ENCODE measurements at regions not wholly inside any gene's neighbourhood (a gene's known extent, or its start where the extent isn't known, plus 50 kb on each side); places are given as distances from the start of the nearest gene placed in this dataset.
"Not testable (repeated sequence)": the region's sequence is repeated elsewhere in the genome, so short reads cannot be mapped to it uniquely, and the experiment has no call there.

GRCh38 chr1:148679050-148679786 lies 69.4 kb upstream of the NUDT4B start:
- H3K27me3 ChIP-seq (replicated peaks in 1 of 7); H3K36me3 ChIP-seq; H3K4me1 ChIP-seq; H3K9me3 ChIP-seq; intact Hi-C loops (cut with DNase I; ENCODE audit: low total_unique reads): not testable (repeated sequence)
- H3K4me3 ChIP-seq = peak overlapping the region in 4 of 8 donors; percentile 40 to 73 (median 49)
- WGBS, 5 donors = 0 to 2% (median 0%) methylated on average over 7 to 30 of the region's 77 CpGs; no CpG with 5 or more reads in 2 of the 5 donors
- H3K27ac ChIP-seq = peak overlapping the region in 4 of 8 donors; percentile 59 to 85 (median 74)
- peak; percentile 85 for DNase-seq
- peak in 1 of 3 donors; percentile 87 for TF ChIP-seq POLR2AphosphoS5 (IDR thresholded peaks at IDR 0.05)

- H3K27me3 ChIP-seq (replicated peaks in 1 of 7); H3K9me3 ChIP-seq; DNase-seq; H3K36me3 ChIP-seq; H3K4me1 ChIP-seq; intact Hi-C loops (cut with DNase I; ENCODE audit: low total_unique reads): not testable (repeated sequence)
- peak overlapping the region in 2 of 8 donors; percentile 78 to 85 for H3K27ac ChIP-seq
- peak overlapping the region in 4 of 8 donors; percentile 40 to 73 (median 49) for H3K4me3 ChIP-seq
- 0% methylated on average over 2 of the region's 37 CpGs; no CpG with 5 or more reads in 4 of the 5 donors for WGBS, 5 donors
These were observed 68.7 kb upstream of the NUDT4B start for GRCh38 chr1:148679787-148680326.

GRCh38 chr1:148686735-148687134 lies 61.8 kb upstream of the NUDT4B start:
- H3K27me3 ChIP-seq (replicated peaks in 1 of 7); H3K4me1 ChIP-seq; intact Hi-C loops (cut with DNase I; ENCODE audit: low total_unique reads); H3K36me3 ChIP-seq; H3K9me3 ChIP-seq; H3K4me3 ChIP-seq; H3K27ac ChIP-seq; DNase-seq: not testable (repeated sequence)
- 100% methylated on average over 1 of the region's 4 CpGs; no CpG with 5 or more reads in 4 of the 5 donors for WGBS, 5 donors

GRCh38 chr1:148687376-148687775 lies 61.2 kb upstream of the NUDT4B start:
- DNase-seq = not testable (repeated sequence)

More at GRCh38 chr1:148687376-148687775, 61.2 kb upstream of the NUDT4B start:
- intact Hi-C loops (cut with DNase I; ENCODE audit: low total_unique reads); H3K9me3 ChIP-seq; H3K36me3 ChIP-seq; H3K4me1 ChIP-seq; H3K27ac ChIP-seq; H3K4me3 ChIP-seq; H3K27me3 ChIP-seq (replicated peaks in 1 of 7): not testable (repeated sequence)
- no CpG with 5 or more reads among the region's 2 CpGs for WGBS, 5 donors

Data from spleen (tissue), 11 donors.